ENCODE measurements at regions not wholly inside any gene's neighbourhood (a gene's known extent, or its start where the extent isn't known, plus 50 kb on each side); places are given as distances from the start of the nearest gene placed in this dataset.

DNA sequence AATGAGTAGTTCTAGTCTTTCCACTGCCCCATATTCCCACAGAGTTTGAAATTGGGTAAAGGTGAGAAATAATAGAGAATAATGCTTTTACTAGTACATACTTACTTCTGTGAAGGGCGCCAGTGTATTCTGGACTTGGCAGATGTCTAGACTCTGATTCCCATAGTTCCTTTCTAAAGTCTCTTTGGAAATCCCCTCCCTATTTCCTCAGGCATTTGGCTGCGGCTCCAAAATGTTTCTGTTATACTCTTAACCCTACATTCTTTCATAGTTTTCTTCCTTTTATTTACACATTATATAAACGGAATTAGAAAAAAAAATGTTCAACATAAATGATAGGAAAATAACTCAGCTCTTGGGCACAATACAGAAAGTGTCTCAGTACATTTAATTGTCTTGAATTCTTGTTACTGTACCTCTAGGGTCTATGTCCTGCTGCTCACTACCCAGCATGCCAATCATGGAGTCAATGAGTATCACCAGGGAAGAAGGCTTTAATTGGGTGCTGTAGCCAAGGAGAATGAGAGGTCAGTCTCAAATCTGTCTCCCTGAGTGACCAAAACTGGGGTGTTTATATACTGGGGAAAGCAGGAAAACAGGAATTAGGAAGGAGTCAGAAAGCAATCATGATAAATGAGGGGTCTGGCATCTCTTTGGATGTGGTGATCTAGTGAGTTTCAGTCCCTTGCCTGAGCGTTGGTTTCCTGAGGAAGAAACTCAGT lies 147.8 kb upstream of the MMADHC start:
- DNase-seq (ENCODE audit: low read depth) (peak; percentile 7), FAIRE-seq (no peak)
- TF ChIP-seq CTCF (IDR thresholded peaks at IDR 0.05; ENCODE audit: insufficient read depth, low read length, severe bottlenecking) = no peak
- Histone ChIP-seq H3K36me3 (ENCODE audit: control insufficient read depth, insufficient read depth, low read length) (no peaks in the 10 kb centered on the region), H3K27me3 (ENCODE audit: control insufficient read depth, insufficient read depth, low read length) (no peaks in the 10 kb centered on the region), H3K4me3 (ENCODE audit: low read depth, low read length) (no peak overlapping the region)

- H3K36me3 ChIP-seq (ENCODE audit: control insufficient read depth, insufficient read depth, low read length) = no peaks in the 10 kb centered on the region
- DNase-seq (ENCODE audit: low read depth) = peak; percentile 37
- TF ChIP-seq CTCF (IDR thresholded peaks at IDR 0.05; ENCODE audit: insufficient read depth, low read length, severe bottlenecking) = no peak
- no peaks in the 10 kb centered on the region for H3K27me3 ChIP-seq (ENCODE audit: control insufficient read depth, insufficient read depth, low read length)
- H3K4me3 ChIP-seq (ENCODE audit: low read depth, low read length) = no peak overlapping the region
- no peak for FAIRE-seq
These were observed 146.5 kb upstream of the MMADHC start for GRCh38 chr2:149733936-149734685.

DNA sequence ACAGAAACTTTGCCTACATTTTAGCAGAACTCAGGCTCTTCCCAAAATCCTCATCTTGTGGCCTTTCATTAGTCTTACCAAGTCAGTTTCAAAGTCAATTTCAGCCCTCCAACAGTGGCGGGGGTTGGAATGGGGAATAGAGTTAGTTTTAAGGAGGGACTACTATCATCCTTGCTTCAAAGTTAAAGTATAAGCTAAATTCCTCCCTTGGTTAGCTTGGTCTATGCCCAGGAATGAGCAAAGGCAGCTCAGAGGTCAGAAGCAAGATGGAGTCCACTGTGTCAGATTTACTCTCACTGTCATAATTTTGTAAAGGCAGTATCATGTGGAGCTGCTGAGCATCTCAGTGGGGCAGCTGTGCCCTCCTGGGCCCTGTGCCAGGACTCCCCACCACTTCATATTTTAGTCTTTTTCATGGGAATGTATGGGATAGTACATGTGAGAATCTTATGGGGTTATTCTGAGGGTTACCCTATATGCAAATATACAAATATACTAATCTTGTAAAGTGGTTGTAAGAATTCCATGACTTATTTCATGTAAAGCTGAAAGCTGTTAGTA lies 145.2 kb upstream of the MMADHC start:
- DNase-seq (ENCODE audit: low read depth) (no peak), FAIRE-seq (no peak)
- Histone ChIP-seq H3K36me3 (ENCODE audit: control insufficient read depth, insufficient read depth, low read length) (no peaks in the 10 kb centered on the region), H3K4me3 (ENCODE audit: low read depth, low read length) (no peak overlapping the region), H3K27me3 (ENCODE audit: control insufficient read depth, insufficient read depth, low read length) (no peaks in the 10 kb centered on the region)
- TF ChIP-seq CTCF (IDR thresholded peaks at IDR 0.05; ENCODE audit: insufficient read depth, low read length, severe bottlenecking) = no peak

- Histone ChIP-seq H3K36me3 (ENCODE audit: control insufficient read depth, insufficient read depth, low read length) (no peaks in the 10 kb centered on the region), H3K4me3 (ENCODE audit: low read depth, low read length) (no peak overlapping the region), H3K27me3 (ENCODE audit: control insufficient read depth, insufficient read depth, low read length) (no peaks in the 10 kb centered on the region)
- FAIRE-seq (no peak), DNase-seq (ENCODE audit: low read depth) (peak; percentile 87)
- no peak for TF ChIP-seq CTCF (IDR thresholded peaks at IDR 0.05; ENCODE audit: insufficient read depth, low read length, severe bottlenecking)
These were observed 144.6 kb upstream of the MMADHC start for GRCh38 chr2:149732001-149732685.

DNA sequence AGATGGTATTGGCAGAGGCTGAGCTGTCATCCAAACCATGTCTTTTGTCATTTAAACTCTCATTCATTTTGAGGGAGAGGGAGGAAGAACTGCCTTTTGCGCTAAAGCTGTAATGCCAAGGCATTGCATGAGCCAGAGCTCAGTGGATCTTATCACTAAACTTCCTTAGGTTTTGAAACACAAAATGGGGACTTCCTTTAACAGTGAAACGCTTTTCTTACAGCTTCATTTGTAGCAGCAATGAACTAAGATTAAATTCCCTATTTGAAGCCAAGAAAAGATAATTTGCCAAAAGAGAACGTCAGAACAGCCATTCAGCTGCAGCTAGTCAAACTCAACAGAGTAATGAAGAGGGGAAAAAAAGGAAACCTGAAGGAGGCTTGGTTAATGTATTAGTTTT lies 143.5 kb upstream of the MMADHC start:
- FAIRE-seq = no peak
- no peak for TF ChIP-seq CTCF (IDR thresholded peaks at IDR 0.05; ENCODE audit: insufficient read depth, low read length, severe bottlenecking)
- Histone ChIP-seq H3K36me3 (ENCODE audit: control insufficient read depth, insufficient read depth, low read length) (no peaks in the 10 kb centered on the region), H3K27me3 (ENCODE audit: control insufficient read depth, insufficient read depth, low read length) (no peaks in the 10 kb centered on the region), H3K4me3 (ENCODE audit: low read depth, low read length) (no peak overlapping the region)
- DNase-seq (ENCODE audit: low read depth) = no peak

Data from bronchial epithelial cell (primary cell).